SKM-1 (cell line): ENCODE measurements at regions not wholly inside any gene's neighbourhood (a gene's known extent, or its start where the extent isn't known, plus 50 kb on each side); places are given as distances from the start of the nearest gene placed in this dataset.

Source experiments
- DNase-seq: peaks from one replicate; lab custom pipeline; 2025; ENCODE audit not compliant: unreplicated experiment; lab: John Stamatoyannopoulos, UW

DNA sequence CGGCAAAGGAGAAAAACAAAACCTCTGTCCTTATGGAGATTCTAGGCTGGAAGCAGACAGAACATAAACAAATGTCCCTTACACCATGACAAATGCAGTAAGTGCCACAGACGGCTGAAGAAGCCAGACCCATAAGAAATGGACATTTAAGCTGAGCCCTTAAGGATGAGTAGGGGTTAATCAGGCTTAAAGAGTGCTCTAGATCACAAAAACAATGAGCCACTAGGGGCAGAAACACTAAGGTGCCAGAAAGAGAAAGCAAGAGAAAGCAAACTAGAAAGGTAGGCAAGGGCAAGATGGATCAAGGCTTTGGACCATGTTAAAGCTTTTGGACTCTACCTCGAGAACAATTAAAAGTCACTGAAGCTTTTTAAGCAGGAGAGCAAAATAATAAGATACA is 326.9 kb upstream of the WWC1 start:
- no peak for DNase-seq

DNA sequence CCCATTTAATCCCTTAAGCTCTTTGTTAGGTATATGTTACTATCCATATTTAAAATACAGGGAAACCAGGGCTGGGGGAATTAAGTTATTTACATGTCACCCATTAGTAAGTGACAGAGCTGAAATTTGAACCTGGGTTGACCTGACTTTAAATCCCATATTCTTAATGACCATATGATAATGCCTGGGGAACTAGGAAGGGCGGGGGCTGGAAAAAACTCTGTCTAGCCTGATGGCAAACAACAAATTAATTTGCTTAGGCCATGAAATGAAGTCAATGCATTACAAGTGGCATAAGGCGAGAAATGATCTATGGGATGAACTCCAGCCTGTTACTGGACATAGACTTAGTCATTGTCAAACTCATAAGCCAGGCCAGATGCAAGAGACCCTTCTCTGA is 325.7 kb upstream of the WWC1 start:
- no peak for DNase-seq

DNA sequence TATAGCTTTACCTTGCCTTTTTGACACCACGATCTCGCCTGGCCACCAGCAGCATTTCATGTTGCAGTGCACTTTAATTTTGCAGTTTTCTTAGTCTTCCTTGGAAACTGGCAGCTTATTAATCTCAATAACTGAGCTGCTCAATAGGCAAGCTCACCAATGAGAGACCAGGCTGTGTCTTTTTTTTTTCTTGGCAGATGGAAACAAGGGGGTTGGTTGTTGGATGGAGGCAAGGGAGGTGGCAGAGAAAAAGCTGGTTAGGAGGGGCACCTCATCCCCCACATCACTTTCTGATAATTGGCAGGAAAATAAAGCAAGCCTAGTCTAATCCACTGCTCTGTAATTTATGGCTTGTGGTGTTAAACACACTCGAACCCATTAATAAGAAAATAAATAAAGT is 324.5 kb upstream of the WWC1 start:
- DNase-seq = no peak

DNA sequence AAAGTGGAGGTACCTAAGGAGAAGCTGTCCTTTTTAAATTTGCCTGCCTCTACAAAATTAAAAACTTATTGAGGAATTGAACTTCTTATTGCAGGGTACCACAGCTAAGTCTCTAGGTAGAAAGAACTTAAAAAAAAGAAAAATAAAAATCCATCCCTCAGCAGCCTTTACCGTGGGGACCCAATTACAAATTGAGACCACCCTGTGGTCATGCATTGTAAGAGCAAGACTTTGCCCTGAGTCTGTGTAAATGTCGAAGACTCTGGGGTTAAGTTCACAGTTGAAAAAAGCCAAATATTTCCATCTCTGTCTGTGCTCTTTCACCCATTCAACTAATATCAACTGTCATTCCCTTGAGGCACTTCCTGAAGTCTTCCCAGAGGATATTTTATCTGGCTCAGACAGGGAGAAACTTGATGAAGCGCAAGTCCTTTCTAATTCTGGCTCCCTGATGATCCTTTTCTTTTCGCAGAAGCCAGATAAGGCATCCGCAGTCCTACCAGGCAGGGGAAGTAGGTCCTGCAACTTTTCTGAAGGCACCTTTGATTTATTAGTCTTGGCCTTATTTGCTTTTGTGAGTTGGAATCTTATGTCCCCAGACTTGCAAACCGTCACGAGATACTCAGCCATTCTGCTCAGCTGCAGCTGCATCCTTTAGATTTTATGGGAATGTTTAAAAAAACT is 323.8 kb upstream of the WWC1 start:
- no peak for DNase-seq

DNA sequence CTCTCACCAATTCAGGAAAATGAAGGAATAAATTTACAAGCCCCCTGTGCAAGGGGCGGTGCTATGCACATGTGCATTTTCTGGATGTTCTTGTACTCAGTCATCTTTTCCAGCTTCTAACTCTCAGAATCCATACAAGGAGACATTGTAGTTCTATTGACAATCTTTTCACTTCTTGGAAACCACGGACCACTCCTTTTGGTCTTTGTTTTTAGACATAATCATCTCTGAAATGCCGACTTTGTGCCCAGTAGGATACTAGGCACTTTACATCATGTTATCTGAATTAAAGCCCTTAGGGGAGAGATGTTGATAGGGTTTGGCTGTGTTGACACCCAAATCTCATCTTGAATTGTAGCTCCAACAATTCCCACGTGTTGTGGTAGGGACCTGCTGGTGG is 322.6 kb upstream of the WWC1 start:
- no peak for DNase-seq

DNA sequence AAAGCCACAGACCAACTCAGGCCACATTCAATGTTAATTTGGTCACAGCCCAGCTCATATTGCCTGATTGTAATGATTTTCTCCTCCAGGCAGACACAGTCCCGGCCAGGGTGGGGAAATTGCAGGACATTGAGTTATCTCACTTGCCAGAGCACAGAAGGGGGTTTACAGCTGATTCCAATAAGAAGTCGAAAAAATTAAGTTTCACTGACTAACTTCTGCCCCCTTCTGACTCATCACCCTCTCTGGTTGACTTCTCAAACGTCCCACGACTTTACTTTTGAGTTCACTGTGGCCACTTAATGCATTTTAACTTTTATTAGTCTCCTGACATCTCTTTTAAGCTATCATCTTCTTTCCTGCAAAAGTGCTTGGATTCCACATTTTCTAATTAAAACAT is 321.4 kb upstream of the WWC1 start:
- DNase-seq = no peak

DNA sequence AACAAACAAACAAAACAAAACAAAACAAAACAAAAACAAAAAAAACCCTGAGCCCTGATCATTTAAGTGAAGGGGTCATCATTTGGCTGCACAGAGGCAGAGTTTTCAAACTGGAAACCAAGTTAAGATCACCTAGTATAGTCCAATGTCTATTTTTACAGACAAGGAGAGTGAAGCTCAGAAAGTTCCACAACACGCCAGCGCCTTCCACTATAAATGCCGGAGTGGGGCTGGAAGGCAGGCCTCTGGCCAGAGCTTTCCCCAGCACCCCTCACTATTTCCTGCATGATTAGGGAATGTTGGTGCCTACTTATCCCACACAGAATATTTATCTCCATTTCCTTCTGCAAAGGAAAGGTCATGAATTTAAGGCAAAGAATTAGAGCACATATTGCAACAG is 319.7 kb upstream of the WWC1 start:
- no peak for DNase-seq

DNA sequence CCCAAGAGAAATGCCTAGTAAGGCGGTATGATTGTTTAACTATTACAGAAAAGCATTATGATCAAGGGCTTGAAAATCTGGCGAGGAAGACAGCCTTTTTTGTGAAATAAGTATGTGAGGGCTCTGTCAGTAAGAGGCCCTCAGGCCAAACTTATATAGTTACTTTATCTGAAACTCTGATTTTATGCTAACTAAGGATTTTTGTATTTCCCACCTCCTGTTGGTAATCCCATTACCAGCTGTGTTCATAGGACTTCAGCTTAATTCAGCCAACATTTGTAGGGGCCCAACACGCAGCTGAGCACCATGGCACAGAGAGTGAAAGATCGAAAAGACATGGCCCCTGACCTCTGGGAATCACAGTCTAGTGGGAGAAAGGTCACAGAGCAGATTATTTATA is 318.3 kb upstream of the WWC1 start:
- no peak for DNase-seq

DNA sequence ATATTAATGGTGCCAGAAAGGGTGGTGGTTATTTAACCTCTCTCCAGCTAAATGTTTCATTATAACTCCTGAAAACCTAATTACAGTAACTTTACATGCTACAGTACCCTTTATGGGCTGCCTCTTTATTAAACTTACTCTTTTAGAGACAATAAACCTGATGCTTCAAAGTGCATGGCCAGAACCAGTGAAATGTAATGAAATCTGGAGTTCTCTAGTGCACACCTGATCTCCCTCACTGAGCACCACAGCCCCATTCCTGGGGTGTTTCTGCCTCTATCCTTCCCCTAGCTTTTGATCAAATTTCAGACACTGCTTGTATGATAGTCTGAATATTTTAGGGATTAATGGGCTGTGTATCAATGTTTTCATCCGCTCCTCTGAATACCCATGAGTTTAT is 306.5 kb upstream of the WWC1 start:
- DNase-seq = no peak

DNA sequence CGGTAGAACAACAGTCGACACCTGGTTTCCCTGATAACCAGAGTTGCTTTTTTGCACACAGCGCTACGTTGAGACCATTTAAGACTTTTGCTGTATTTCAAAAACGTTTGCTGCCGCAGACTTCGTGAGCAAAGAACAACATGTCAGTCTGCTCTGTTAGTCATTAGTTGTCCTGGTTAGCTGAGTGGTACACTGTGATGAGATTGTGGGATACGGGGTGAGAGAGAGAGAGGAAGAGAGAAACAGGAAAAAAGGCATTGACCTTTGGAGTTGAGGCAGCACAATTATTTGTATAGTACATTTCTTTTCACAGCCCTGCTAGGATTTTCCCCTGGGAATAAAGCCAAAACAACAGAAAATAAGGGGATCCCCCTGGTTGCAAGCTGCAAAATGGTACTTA is 306.1 kb upstream of the WWC1 start:
- no peak for DNase-seq

DNA sequence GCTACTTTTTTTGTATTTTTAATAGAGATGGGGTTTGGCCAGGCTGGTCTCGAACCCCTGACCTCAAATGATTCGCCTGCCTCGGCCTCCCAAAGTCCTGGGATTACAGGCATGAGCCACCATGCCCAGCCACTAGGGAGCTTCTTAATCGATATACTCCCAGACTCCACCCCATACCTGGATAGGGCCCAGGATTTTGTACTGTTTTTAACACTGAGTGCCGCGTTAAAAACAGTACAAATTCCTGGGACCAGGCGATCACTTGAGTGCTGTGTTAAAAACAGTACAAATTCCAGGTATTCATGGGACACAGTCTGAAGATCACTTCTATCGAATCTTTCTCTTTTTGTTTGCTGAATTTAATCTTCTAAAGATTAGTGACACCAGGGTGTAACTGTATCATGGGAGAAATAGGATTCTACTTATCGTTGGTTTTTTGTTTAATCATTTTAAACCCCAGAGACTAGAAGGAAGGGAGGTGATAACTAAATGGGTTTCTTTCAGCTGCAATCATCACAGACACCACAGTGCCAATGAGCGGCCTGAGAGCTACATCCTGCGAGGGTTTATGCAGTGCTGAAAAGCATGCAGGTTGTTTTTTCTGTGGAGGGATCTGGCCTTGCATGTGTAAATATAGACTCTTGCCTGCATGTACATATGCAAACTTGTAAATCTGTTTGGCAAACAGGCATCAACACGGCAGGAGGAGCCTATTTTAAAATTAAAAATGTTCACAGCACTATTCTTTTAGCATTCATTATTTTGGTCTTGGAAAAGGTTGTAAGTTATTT is 303.8 kb upstream of the WWC1 start:
- no peak for DNase-seq

DNA sequence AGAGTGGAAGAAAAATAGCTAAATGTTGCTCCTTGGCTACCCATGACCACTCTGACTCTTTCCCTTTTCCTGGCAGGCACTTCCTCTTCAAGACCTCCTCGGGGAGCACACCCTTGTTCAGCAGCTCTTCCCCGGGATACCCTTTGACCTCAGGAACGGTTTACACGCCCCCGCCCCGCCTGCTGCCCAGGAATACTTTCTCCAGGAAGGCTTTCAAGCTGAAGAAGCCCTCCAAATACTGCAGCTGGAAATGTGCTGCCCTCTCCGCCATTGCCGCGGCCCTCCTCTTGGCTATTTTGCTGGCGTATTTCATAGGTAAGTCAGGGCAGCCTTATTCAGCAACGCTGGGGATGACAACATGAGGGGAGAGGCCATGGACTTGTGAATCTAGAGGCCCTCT is 298.6 kb upstream of the WWC1 start:
- no peak for DNase-seq

DNA sequence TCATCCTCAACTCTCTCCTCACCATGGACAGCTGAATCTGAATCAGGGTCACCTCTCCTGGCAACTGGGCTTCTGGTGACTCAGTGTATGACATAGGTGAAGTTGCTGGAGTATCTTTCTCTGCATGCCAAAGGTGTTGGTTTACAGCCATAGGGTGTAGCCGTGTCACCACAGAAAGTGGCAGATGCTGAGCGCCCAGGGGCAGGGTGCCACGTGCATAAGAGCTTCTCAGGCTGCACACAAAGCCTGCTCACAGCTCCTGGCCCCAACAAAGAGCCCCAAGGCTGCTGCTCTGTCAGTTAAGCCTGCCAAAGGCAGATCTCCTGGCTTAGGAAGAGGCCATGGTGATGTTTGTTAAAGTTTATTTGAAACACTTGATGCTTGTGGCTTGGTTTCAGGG is 297.7 kb upstream of the WWC1 start:
- no peak for DNase-seq

DNA sequence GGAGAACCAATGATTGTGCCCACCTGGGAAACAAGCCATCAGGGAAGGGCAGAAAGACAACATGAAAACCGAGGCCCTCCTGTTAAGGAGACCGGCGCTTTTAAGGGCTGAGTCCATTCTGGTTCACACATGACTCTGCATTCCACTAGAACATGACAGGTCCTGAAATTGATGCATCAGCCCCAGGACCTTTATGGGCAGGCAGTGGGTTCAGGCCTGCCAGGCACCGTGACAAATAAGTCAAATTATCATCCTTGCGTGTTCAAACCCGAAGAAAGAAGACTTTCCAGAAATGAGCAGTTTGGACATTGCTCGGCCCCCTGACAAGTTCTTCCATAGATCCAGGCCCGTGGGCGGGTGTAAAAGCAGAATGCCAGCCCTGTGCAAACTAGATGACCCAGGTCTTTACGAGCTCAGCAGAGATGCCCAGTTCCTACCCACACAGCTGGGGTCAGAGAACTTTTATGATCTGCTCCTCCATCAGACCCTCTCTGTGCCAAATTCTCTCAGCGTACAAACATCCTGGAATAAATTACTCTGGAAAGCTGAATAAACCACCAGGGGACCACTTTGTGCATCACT is 295.5 kb upstream of the WWC1 start:
- no peak for DNase-seq

DNA sequence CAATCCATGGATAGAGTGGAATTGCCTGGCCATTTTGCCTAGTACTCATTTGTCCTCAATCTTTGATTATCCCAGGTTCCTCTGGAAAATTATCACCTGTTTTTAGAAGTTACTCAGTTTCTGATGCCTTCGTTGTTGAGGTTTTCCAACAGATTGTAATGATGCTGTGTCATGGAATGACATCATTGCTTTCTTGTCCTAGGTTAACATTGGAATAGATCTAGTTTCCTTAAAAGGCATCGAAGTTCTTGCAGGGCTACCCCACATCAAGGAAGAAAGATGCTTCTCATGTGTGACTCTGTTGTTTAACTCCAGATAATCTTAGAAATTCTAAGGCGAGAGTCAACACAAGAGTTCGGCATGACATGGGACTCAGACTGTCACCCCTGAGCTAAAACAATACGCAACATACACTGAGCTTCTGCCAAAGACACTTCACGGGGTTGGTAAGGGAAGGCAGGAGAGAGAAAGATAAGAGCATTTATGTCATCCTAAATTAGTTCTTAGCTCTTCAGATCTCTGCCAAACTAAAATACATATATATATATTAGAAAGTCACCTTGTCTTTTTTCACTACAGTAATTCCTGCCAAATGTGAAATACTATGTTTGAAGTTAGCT is 293.2 kb upstream of the WWC1 start:
- DNase-seq = no peak

DNA sequence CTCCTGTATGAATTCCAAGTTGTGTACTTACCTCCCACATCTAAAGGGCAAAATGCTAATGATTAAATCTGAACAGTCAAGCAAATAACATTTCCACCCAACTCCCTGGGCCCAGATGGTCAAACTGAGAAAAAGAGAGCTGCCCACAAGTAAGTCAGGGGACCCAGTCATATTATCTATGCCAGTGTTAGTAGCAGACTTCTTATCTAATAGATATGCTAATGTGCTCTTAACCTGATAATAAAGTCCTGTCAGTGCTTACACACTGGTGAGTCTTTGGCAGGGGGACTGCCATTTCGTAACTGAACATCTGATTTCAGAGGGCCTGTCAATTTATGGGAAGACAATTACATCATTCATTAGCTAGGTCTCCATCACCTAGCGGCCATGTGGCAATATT is 292.3 kb upstream of the WWC1 start:
- DNase-seq = no peak

DNA sequence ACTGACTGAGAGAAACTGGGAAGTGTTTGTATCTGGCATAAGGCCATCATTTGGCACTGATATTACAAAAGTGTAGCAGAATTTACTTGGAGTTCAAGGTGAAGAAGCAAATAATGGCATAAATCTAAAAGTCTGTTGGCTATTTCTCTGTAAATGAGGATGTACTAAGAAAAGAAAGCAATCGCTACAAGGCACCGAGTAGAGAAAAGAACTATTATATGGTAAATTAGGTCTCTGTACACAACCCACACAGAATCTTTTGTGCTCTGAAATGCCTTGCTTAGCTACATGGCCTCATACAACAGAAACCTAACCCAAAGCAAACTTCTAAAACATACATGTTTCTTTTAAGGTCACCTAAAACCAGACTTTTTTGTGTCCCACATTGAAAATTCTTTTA is 290.1 kb upstream of the WWC1 start:
- DNase-seq = no peak

DNA sequence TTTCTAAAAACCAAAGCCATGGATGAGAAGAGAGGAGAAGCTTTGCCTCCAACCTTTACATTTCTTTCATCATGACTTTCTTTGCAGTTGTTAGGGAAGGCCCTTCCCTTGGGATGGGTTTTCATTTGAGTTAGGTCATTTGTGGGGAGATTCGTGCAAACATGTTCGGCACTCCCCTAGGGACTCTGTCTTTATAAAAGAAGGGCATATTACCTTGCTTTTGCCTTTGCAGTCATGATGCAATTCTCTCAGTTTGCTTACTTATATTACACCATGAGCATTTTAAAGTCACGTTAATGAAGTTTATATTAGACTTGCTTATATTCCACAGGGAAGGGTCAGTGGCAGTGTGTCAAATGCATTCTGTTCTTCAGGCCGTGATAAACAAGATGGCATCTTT is 289.3 kb upstream of the WWC1 start:
- DNase-seq = no peak

DNA sequence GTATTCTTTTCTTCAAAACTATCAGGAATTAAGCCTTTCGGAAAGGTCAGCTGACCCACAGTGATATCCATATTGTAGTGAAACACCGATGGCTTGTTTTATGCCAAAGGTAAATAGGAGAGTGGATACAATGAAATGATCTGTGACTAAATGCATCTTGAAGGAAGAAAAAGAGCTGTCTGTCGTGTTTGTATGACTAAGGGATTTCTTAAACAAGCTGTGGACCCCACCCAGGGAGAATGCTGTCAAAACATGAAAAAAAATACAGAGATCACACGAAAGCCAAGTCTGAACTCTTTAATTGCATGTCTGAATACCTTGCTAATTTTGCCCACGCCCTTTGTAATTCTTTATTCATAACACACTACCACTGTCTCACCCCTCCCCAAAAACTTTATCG is 286.4 kb upstream of the WWC1 start:
- DNase-seq = no peak

DNA sequence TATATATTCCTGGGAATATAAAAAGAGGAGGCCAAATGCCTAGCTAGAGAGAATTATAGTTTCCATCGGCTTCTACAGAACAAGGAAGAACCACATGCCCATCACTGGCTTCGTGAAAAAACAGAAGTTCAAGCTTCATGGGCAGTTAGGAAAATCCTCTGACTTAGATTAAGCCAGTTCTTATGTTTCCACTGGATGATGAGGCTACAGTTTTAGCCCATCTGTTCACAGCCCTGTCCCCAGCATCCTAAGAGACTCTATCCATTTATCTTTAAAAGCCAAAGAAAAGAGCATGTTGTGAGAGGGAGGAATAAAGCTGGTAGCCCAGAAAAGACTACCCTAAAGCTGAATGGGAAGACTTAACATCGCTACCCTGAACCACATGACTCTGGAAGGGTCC is 285.5 kb upstream of the WWC1 start:
- no peak for DNase-seq

DNA sequence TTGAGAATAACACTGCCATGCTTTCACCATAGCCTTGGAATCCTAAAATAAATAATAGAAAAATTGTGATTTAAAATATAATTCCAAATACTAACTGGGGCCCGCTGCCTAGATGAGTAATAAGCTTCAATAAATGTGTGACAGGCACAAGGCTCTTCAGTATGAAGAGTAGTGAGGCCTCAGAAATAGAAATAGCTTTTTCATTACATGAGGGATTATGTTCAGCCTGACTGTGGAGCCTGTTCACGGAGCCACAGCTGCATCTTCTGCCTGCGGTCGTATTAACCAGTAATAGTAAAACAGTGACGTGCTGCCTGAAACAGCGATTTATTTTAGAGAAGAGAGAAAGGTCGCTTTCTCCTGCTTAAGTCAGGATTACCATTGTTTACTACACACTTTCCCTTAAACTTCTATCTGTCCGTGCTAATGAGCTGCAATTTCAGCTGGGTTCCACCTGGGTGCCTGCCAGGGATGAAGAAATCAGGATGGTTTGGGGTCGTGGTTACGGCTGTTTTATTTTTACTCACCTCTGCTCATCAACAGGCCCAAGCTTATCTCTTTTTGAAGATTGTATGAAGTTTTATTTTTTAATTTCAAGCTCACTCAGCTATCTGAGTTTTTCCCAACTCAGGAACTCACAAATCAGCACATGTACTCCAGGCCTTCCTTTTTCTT is 284.9 kb upstream of the WWC1 start:
- DNase-seq = no peak

DNA sequence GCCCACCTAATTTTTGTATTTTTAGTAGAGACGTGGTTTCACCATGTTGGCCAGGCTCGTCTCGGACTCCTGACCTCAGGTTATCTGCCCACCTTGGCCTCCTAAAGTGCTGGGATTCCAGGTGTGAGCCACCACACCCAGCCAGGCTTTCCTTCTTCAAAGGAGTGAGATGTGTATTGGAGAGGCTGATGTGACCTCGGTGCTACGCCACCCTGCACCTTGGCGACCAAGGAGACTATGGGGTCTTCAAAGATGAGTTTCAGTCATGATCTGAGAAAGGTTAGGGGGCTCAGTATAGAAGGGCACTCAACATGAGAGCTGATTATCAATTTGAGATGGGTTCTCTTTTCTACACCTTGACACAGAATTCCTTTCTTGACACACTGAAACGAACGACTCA is 284.2 kb upstream of the WWC1 start:
- no peak for DNase-seq
